ENCODE measurements at regions not wholly inside any gene's neighbourhood (a gene's known extent, or its start where the extent isn't known, plus 50 kb on each side); places are given as distances from the start of the nearest gene placed in this dataset.

DNA sequence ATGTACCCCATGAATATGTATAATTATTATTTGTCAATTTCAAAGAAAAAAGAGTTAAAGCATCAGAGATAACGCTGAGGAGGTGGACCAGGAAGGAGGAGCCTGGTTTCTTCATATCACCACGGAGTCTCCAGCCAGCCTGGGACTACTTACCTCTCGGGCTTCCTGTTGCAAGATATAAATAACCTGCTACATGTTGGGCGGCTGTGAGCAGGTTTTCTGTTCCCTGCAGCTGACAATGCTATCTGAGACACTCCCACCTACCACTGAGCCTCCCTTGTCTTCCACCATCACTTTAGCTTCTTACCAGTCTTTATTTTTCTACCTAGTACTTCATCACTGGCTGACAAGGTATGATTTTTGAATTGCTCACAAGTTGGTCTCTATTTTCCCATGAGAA lies 102.7 kb upstream of the CPEB4 start:
- no peaks in the 10 kb centered on the region for H3K23me2 ChIP-seq (ENCODE audit: low read depth, low read length)
- H2BK20ac ChIP-seq (ENCODE audit: low read length): no peak overlapping the region
- no peak overlapping the region for H3K4me2 ChIP-seq (ENCODE audit: insufficient read depth in 1 of 2, low read depth in 2 of 2, low read length in 2 of 2)
- no peak overlapping the region for H3K4me3 ChIP-seq (ENCODE audit: extremely low read depth in 1 of 4, insufficient read depth in 2 of 4, low read depth in 3 of 4, low read length in 4 of 4)
- no peak overlapping the region for H3K14ac ChIP-seq (ENCODE audit: insufficient read length)
- H2BK15ac ChIP-seq (ENCODE audit: low read length): no peak overlapping the region
- peaks cover 0 to 2% (median 0%) of the 10 kb centered on the region in 4 experiments; a peak in 1 of 7 replicates for H3K27me3 ChIP-seq (replicated peaks in 1 of 4; ENCODE audit: control insufficient read depth in 3 of 4, extremely low read depth in 1 of 4, insufficient read depth in 3 of 4, low read length in 3 of 4)
- no peak overlapping the region for H3K4ac ChIP-seq (replicated peaks; ENCODE audit: insufficient read length, low read depth, low read length)
- no peak overlapping the region for H2AK5ac ChIP-seq (ENCODE audit: low read depth, low read length)
- H3K4me1 ChIP-seq (replicated peaks in 1 of 4; ENCODE audit: control insufficient read depth in 3 of 4, insufficient read depth in 4 of 4, low read length in 3 of 4): peaks cover 0 to 6% (median under 1%) of the 10 kb centered on the region in 4 experiments; a peak in 4 of 7 replicates
- no peak overlapping the region for H3K23ac ChIP-seq (ENCODE audit: insufficient read length)
- no peak overlapping the region for H4K91ac ChIP-seq (replicated peaks; ENCODE audit: insufficient read length, low read length)
- no peak overlapping the region for H2BK12ac ChIP-seq (ENCODE audit: low read depth, low read length)
- DNase-seq (ENCODE audit: low read depth in 1 of 2, low spot score in 2 of 2) (no peak), FAIRE-seq (no peak)
- POLR2A ChIA-PET (ENCODE audit: partially characterized antibody): interaction anchor here (1.4 to 2.3 kb wide), 2 partner anchors 10 to 57 kb away, joined by 3 to 8 read pairs; no protein-coding TSS in a partner anchor
- no peak overlapping the region for H3K27ac ChIP-seq (ENCODE audit: low read depth, low read length)
- no peak overlapping the region for H2BK5ac ChIP-seq (ENCODE audit: low read depth, low read length)
- H3K79me2 ChIP-seq (ENCODE audit: control insufficient read depth in 1 of 2, insufficient read depth in 2 of 2, low read length in 2 of 2): no peaks in the 10 kb centered on the region
- H3K9me3 ChIP-seq (ENCODE audit: insufficient read depth in 2 of 2, low read depth in 1 of 2, low read length in 1 of 2): no peaks in the 10 kb centered on the region
- no peaks in the 10 kb centered on the region for H4K20me1 ChIP-seq (replicated peaks in 1 of 2; ENCODE audit: control insufficient read depth in 1 of 2, insufficient read depth in 2 of 2, low read length in 2 of 2)
- no peaks in the 10 kb centered on the region for H3K36me3 ChIP-seq (ENCODE audit: control insufficient read depth in 2 of 4, insufficient read depth in 4 of 4, low read length in 3 of 4)
- no peak overlapping the region for H3K9ac ChIP-seq (replicated peaks in 1 of 4; ENCODE audit: extremely low read depth in 1 of 4, low read depth in 3 of 4, low read length in 3 of 4)
- no peak overlapping the region for H2AFZ ChIP-seq (ENCODE audit: low read length)
- no peak overlapping the region for H4K8ac ChIP-seq (ENCODE audit: extremely low read depth, insufficient read depth, low read length)
- H3K79me1 ChIP-seq (ENCODE audit: low read depth, low read length): no peaks in the 10 kb centered on the region
- H4K5ac ChIP-seq (ENCODE audit: insufficient read length, low read depth, low read length): no peak overlapping the region
- no peak overlapping the region for H3K56ac ChIP-seq (replicated peaks; ENCODE audit: insufficient read length, low read depth, low read length)
- CTCF ChIA-PET (ENCODE audit: partially characterized antibody): interaction anchor here (1.1 to 3.9 kb wide), 9 partner anchors 11 to 334 kb away, joined by 3 to 24 read pairs (median 3); partner anchors contain the start of gene BOD1
- 92% methylated on average over 4 of the region's 4 CpGs; no CpG with 5 or more reads in 1 of the 2 experiments for WGBS, 2 experiments (ENCODE audit: extremely low coverage in 1 of 2, insufficient coverage in 1 of 2, insufficient read length in 1 of 2, insufficient replicate concordance in 2 of 2, low coverage in 1 of 2, low lambda C conversion rate in 2 of 2, missing lambda C conversion rate in 1 of 2)
- H2BK120ac ChIP-seq (replicated peaks; ENCODE audit: low read depth, low read length): no peak overlapping the region
- H3K18ac ChIP-seq (ENCODE audit: extremely low read depth, low read length): no peak overlapping the region
- TF ChIP-seq, protein P1, sequence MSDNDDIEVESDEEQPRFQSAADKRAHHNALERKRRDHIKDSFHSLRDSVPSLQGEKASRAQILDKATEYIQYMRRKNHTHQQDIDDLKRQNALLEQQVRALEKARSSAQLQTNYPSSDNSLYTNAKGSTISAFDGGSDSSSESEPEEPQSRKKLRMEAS (IDR thresholded peaks at IDR 0.05): no peak
- no peak for TF ChIP-seq JUN (IDR thresholded peaks at IDR 0.05; ENCODE audit: low read depth, low read length)
- TF ChIP-seq NRF1 (IDR thresholded peaks at IDR 0.05; ENCODE audit: low read depth, low read length): no peak
- TF ChIP-seq RBBP5 (IDR thresholded peaks at IDR 0.05; ENCODE audit: borderline replicate concordance, low read depth, low read length): no peak
- no peak for TF ChIP-seq TEAD4 (IDR thresholded peaks at IDR 0.05; ENCODE audit: low read depth, low read length)
- no peak for TF ChIP-seq SP2 (IDR thresholded peaks at IDR 0.05; ENCODE audit: low read length)
- TF ChIP-seq KDM1A (IDR thresholded peaks at IDR 0.05; ENCODE audit: borderline replicate concordance, low read length): no peak
- no peak for TF ChIP-seq ATF2 (IDR thresholded peaks at IDR 0.05; ENCODE audit: low read length)
- no peak for TF ChIP-seq SRF (IDR thresholded peaks at IDR 0.05; ENCODE audit: low read depth, low read length)
- no peak for TF ChIP-seq CBX5 (IDR thresholded peaks at IDR 0.05; ENCODE audit: low read depth, low read length)
- TF ChIP-seq JUND (IDR thresholded peaks at IDR 0.05; ENCODE audit: low read length): no peak
- no peak for TF ChIP-seq RFX5 (IDR thresholded peaks at IDR 0.05; ENCODE audit: borderline replicate concordance, low read depth, low read length)
- no peak for TF ChIP-seq POLR2AphosphoS5 (IDR thresholded peaks at IDR 0.05; ENCODE audit: low read depth, low read length)
